SIG-M5 treated with dmso at 0.1 percent for 504 hours (cell line): ENCODE measurements at regions not wholly inside any gene's neighbourhood (a gene's known extent, or its start where the extent isn't known, plus 50 kb on each side); places are given as distances from the start of the nearest gene placed in this dataset.

ENCODE experiments used
- DNase-seq: peaks from one replicate; lab custom pipeline; 2025; ENCODE audit not compliant: unreplicated experiment; lab: John Stamatoyannopoulos, UW

DNA sequence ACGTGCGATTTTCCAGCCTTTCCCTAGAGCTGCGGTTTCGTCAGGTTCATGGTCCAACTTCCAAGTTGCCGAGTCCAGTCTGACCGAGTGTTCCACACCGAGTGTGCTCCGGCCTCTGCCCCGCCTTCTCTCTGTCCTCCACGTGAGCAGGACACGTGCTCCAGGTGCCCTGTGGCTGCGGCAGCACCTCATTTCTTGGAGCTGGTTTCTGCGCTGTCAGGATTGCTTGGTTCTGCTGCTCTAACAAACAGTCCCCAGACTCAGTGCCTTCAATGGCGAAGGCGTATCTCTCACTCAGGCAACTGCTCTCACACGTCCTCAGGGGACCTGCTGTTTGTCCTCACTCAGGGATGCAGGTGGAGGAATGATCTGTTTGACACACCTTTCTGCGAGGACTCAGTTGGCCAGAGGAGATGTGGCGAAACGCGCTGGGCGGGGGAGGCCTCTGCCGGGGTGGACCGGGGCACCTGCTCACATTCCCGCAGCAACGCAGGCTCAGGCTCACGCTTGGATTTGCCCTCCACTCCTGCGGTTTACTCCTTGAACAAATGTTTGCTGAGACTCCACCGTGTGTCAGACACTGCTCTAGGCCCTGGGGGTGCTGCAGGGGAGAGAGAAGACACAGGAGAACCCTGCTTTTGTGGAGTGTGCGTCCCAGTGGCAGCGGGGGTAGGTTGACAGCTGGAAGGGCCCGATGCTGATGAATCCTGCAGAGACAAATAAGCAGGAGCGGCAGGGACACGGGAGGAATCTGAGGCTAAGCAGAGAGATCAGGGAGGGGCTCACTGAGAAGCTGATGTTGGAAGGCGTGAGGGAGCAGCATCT is 63.4 kb upstream of the FBRSL1 start:
- no peak for DNase-seq

DNA sequence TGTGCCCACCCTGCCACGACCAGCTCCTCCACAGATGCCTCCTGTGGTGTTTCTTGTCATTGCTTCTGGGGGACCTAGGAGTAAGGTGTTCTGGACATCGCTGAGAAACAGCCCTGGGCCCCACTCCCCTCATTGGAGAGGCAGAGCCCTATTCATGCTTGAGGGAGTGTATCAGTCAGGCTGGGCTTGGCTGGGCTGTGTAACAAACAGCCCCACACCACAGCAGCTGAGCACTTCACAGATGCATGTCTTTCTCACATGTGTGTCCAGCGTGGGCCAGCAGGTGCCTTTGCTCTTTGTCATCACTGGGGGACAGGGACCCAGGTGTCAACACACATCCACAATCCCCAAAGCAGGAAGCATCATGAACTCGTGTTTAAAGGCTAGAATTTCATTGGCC is 65.1 kb upstream of the FBRSL1 start:
- DNase-seq: no peak

DNA sequence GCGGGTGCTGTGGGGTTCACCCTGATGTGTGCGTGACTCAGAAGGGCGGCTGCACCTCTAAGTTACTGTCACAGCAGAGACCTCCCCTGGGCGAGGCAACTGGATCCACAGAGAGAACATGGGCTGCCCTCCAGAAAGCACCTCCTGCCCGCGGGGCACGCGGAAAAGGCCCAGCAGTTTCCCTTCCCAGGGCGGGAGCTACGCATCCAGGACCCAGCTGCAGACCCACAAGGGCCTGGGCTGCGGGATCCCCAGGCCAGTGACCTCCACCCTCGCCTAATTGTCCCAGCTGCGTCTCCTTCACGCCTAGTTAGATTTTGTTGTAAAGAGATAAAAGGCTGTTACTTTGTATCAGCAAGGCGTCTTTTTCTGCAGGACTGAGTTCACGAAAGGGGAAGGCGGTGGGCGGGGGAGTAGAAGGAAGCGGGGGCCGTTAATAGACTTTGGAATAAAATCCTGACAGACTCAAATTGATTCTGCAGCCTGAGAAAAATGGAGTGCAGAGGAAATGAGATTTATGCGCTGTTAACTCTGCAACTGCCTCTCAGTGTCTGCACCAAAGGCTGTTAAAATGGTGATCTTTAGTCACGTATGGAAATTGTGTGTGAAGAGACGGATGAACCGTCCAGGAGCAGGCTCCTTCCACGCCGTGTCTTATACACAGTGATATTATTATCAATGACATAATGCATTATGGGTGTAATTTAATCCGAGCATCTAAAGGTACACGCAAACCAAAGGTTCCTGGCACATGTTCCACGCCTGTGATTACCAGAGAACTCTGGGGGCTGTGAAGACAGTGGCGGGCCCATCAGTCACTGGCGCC is 65.9 kb upstream of the FBRSL1 start:
- no peak for DNase-seq

DNA sequence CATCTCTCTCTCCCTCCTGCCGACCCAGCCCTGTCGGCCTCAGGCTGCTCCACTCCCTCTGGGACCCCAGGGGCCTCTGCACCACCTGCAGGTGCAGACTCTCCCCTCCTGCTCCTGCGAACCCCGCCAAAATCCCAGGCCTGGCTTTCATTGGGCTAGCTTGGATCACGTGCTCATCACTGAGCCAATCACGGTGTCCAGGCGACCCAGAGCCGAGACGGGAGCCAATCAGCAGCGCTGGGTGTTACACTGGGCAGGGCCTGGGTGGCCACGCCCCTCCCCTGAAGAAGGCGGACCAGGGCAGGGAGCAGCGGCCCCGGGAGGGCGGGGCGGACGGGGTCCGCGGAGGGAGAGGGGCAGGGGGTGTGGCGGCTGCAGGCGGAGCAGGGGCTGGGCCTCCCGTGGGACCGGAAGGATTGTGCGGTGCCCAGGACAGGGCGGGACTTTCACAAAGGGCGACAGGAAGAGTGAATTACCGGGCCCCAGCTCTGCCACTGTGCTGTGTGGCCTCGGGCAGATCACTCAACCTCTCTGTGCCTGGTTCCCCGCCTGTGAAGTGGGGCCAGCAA is 66.6 kb upstream of the FBRSL1 start:
- no peak for DNase-seq

DNA sequence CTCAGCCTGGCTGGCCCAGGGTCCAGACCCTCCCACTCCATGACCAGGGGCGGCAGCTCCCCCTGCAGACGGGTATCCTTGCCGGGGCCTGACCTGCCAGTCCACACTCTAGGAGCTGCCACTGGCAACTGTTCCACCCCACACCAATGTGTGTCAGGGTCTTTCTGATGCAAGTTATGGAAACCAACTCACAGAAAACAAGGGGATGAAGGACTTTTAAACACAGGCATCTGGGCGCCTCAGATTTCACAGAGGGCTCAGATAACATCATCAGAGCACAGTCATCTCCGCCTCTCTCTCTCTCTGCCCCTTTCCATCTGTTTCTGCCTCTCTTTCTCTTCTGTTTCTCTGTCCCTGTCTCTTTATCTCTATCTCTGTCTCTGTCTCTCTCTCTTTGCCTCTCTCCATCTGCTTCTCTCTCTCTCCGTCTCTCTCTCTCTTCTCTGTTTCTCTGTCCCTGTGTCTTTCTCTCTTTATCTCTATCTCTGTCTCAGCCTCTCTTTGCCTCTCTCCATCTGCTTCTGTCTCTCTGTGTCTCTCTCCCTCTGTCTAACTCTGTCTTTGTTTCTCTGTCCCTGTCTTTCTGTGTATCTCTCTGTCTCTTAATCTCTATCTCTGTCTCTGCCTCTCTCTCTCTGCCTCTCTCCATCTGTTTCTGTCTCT is 67.4 kb upstream of the FBRSL1 start:
- DNase-seq: no peak

DNA sequence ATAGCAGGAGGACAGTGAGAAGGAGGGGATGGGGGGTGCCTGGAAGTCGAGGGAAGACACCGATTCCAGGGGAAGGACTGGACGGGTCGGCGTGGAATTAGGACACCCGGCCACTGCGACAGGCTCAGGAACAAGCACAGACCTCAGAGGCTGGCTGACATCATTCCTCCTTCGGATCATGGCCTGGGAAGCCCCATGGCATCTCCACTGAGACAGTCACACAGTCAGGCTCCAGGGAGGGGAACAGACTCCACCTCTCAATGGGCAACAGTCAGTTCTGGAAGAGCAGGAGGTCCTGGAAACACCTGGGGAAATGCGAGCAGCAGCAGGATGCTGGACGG is 67.9 kb upstream of the FBRSL1 start:
- DNase-seq: no peak

DNA sequence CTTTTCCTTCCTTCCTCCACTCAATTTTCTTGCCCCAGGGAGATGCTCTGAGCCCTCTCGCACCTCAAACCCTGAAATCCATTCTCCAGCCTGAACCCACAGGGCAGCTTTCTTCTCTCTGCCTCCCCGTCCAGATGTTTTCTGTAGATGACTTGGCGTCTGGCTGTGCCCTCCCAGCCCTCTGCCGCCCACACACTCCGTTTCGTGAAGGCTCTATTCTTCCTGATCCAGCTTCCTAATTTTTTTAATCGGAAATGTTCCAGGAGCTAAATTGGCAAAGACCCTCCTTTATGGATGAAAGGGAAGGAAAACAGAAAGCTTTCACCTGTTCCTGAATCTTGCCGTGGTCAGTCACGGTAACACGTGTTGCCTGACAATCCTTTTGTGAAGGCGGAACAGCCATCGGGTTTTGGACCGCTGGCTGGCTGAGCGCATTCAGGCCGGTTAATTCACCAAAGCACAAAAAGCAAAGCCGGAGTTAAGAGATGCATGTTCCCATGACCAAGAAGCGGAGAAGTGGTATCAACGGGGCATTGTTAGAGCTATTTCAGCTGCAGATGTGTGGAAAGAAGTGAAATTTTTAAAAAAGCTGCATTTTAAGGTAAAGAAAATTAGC is 70.2 kb upstream of the FBRSL1 start:
- no peak for DNase-seq

DNA sequence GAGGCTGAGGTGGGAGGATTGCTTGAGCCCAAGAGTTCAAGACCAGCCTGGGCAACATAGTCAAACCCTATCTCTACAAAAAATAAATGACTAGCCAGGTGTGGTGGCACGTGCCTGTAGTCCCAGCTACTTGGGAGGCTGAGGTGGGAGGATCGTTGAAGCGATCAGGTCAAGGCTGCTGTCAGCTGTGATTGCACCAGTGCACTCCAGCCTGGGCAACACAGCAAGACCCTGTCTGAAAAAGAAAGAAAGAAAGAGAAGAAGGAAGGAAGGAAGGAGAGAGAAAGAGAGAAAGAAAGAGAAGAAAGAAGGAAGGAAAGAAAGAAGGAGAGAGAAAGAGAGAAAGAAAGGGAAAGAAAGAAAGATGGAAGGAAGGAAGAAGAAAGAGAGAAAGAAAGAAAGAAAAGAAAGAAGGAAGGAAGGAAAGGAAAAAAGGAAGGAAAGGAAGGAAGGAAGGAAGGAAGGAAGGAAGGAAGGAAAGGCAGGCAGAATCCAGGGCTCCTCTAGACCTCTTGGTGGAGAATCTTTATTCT is 71.5 kb upstream of the FBRSL1 start:
- DNase-seq: no peak

DNA sequence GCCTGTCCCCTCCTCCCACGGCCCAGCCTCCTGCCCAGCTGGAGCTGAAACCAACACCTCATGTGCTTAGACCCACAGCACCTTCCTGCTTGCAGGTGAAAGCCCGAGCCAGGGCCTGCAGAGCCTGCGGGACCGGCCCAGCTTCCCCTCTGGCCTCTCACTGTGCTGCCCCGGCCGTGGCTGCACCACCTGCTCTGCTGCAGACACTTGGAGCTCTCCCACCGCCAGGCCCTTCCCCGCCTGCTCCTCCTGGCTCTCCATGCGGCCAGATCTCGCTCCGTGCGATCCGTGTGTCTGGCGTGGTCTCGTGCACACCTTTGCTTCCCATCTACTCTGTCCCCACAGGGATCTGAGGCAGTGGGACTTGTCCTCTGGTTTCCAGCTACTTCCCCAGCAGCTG is 72.2 kb upstream of the FBRSL1 start:
- no peak for DNase-seq

DNA sequence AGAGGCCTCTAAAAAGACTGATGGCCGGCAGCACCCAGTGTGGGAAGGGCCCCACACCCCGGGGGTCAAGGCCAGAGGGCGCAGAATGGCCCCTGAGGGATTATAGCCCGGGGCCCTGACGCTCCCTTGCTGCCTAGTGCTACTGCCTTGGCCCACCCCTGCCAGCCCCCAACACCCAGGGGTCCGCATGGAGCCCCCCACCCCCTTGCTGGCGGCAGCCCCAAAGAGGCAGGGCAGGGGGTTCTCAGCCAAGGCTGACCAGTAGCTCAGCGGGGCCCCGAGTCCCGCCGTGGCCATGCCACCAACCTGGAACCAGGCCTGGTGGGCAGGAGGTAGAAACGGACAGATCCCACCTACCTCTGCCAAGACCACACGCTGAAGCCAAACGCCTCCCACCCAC is 73.1 kb upstream of the FBRSL1 start:
- DNase-seq: no peak

DNA sequence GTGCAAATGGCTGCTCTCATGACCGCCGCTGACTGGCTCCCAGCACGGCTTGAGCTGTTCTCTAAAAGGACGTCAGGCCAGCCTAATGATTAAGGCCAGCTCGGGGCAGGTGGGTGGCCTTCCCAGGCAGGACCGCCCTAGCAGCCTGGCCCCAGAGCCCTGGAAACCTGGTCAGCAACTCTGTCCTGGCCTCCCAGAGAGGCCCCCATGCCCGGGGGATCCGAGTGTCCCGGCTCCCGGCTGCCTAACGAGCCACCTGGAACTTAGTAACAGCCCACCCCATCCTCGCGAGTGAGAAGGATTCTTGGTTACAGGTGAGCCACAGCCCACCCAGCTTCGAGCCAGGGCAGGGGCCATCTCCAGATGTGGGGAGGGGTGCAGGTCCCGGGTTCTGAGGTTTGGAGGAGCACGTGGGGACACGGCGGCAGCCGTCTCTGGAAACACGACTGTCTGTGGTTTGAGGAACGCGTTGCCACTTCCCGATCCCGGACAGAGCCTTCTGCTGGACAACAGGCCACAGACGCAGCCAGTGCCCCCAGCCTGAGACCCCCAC is 73.8 kb upstream of the FBRSL1 start:
- DNase-seq: no peak

DNA sequence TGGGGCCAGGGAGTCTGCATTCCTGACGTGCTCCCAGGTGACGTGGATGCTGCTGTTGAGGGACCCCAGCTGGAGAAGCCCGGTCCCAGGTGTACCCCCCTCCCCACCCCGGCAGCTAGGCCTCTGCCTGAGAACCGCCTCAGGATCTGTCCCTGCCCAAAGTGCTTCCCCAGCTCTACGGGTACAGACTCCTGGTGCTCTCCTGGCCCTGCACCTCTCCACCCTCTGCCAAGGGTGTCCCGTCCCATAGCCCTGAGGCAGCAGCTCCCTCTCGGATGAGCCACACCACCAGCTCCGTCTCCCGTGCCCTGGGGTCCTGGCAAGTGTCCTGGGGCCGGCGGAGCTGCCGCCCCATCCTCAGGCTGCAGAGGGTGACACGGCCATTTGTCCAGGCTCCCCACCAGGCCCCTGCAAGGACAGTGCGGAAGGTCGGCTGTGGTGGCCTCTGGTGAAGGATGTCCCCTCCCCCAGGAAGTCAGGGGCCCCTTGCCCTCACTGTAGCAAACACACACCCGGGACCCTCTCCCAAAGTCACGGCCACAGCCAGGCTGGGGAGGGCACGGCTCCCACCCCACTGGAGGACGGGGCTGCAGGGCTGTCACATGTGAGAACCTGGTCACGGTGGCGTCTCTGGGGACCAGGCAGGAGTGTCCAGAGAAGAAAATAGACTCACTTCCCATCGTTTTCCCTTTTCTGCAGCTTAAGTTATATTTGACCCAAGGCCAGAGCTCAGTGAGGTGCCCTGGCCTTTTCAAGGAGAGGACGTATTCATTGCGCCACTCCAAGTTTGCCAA is 74.4 kb upstream of the FBRSL1 start:
- DNase-seq: no peak

DNA sequence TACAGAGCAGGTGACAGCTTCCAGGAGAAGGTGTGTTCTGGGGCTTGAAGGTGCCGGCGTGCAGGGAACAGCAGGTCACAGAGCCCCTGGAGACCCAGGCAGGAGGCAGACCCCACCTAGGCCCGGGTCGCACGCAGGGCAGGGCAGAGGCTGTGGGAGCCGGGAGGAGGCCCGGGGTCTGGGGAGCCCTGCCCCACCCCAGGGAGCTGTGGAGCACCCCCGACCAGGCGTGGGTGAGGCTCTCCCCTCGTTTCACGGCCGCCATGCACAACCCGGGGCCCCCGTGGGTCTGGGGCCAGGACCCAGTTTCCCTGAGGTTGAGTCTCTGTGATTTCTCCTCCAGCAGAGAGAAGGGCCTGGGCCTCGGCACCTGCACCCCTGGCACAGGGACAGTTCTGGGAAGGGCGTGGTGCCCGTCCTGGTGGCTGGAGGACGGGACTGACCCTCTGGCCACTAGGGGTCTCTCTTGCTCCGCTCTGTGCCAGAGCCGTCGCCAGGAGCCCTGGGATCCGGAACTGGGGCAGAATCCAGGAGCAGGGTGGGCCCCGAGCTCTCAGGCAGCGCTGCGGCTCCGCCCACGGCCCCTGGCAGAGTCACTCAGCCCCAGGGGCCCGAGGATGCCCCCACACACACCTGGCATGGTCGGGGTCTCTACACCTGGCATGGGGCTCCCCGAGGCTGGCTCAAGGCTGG is 75.2 kb upstream of the FBRSL1 start:
- DNase-seq: peak; percentile 75

DNA sequence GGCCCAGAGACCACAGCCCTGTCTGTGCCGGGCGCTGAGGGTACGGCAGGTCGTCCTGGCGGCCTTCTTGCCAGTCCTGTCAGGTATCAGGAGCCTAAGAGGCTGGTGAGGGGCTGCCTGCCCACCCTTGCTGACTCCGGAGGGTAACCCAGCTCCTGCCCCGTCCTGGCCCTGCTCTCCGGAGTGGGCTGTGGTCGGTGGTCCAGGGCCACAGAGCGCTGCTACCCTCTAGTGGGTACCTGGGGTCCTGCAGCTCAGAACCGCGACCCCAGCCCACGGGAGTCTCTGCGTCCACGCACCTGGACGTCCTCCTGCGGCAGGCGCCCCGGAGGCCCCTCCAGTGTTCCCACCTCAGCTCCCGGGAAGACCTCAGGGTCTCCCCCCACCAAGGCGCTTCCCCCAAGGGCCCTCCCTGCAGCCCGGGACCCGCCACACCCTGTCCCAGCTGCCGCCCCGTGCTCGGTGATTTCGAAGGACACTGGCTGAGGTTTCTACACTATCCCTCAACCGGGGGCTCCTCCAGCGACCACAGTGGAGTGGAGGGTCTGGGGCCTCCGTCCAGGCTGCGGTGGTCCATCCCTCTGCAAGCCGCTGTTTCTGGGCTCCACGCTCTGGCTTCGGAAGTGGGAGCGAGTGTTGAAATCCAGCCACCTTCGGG is 75.9 kb upstream of the FBRSL1 start:
- no peak for DNase-seq

DNA sequence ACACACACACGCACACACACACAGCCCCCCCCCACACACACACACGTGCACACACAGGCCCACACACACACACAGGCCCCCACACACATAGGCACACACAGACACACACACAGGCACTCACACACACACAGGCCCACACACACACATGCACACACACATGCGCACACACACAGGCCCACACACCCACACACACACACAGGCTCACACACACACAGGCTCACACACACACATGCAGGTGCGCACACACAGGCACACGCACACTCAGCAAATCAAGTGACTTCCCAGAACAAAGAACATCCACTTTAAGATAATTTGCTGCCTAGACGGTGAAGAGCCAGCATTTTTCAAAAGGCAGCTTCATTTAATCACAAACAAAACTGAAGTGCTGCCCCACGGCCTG is 78.5 kb upstream of the FBRSL1 start:
- no peak for DNase-seq

DNA sequence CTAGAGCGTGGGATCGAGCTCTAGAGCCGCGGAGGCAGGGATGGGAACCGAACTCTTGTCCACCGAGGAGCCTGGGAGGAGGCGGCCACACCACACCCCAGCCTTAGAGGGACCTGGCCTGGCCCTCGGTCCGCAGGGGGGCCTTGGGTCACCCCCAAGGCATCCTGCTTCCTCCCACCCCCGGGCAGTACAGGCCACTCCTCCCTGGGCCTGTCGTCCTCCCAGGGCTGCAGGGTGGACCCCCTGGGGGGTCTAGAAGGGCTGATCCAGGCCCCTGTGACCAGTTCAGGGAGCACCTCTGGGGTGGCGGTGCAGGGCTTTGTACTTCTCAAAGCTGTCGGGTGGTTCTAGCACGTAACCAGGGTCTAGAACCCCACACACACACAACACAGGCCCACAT is 79.1 kb upstream of the FBRSL1 start:
- DNase-seq: no peak

DNA sequence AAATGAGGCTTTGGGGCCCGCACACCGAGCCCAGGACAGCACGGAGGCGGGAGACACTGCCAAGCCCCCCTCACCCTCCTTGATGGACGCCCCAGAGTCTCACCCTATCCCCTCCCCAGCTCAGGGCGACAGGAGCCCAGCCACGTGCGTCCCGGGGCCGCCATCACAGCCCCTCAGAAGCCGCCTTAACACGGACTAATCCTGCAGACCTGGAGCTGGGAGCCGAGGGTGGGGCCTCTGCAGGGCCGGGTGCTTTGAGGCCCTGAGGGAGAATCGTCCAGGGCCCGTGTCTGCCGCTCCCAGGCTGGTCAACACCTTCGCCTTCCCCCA is 79.7 kb upstream of the FBRSL1 start:
- no peak for DNase-seq

DNA sequence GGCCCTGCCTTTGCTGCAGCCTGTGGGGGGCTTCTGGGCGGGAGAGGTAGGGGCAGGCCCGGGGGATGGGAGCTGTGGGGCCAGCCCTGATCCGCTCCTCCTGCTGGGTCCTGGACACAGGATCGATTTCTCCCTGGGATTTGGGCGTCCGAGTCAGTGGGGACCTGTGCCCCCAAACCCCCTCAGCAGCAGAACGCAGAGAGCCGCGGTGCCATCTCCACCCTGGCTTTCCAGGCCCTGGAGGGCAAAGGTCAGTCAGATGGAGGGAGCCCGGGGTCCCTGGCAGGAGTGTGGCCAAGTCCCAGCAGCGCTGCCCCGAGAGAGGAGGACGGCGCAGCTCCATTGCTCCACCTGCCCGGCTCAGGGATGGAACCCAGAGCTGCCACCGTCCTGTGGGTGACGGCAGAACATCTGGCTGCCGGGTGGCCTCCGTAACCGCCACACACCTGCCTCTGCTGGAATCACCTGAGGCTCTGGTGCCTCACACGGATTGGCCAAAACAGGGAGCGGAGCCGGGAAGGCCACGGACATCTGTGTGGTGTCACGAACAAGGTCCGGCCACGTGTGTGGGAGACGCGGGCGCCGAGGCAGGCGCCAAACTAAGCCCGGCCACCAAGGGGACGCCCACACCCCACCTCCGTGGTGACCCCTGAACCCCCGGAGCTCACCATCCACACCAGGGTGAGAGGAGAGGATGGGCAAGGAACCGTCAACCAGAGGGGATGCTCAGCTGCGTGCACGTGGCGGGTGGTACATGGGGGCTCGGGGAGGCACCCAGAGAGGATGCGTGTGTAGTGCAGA is 80.3 kb upstream of the FBRSL1 start:
- no peak for DNase-seq
